Fibroblast of lung (primary cell): ENCODE measurements at regions not wholly inside any gene's neighbourhood (a gene's known extent, or its start where the extent isn't known, plus 50 kb on each side); places are given as distances from the start of the nearest gene placed in this dataset.

ENCODE experiments used
- DNase-seq, 2 donors: peaks; one replicate each; pipeline versions ENCODE4 v3.0.0 to v3.0.0-alpha.2; 2010; ENCODE audit warnings: low read depth in 2 of 2
- H2AFZ ChIP-seq: 2 replicates; pipeline ENCODE4 v1.5.1; 2012; ENCODE audit warnings: low read length, control low read depth, inconsistent platforms
- H3K27ac ChIP-seq: 2 replicates; pipeline ENCODE4 v1.5.1; 2011; ENCODE audit warnings: low read length, control low read depth; ENCODE audit not compliant: insufficient read depth
- H3K27me3 ChIP-seq: 2 replicates; pipeline ENCODE4 v1.5.1; 2011; ENCODE audit warnings: mild to moderate bottlenecking, low read length; ENCODE audit not compliant: control insufficient read depth, insufficient read depth
- H3K36me3 ChIP-seq: 2 replicates; pipeline ENCODE4 v1.5.1; 2011; ENCODE audit warnings: low read length; ENCODE audit not compliant: control insufficient read depth, insufficient read depth
- H3K4me1 ChIP-seq: 2 replicates; pipeline ENCODE4 v1.5.1; 2011; ENCODE audit warnings: low read length; ENCODE audit not compliant: control insufficient read depth, insufficient read depth; ENCODE audit errors: extremely low read depth
- H3K4me2 ChIP-seq: 2 replicates; pipeline ENCODE4 v1.5.1; 2011; ENCODE audit warnings: low read length, control low read depth; ENCODE audit not compliant: insufficient read depth; ENCODE audit errors: extremely low read depth
- H3K4me3 ChIP-seq, 4 experiments: fragments of 200-600 bp in 1 of 4; sonication (generic) in 1 of 4; replicated peaks in 1 of 4; 2 replicates each; pipeline ENCODE4 v1.5.1; 2011 to 2016; ENCODE audit warnings: low read length in 4 of 4, low read depth in 3 of 4, mild to moderate bottlenecking in 3 of 4, control low read depth in 2 of 4, inconsistent platforms in 1 of 4, mixed read lengths in 1 of 4; ENCODE audit not compliant: insufficient read depth in 1 of 4; ENCODE audit errors: control extremely low read depth in 1 of 4
- H3K79me2 ChIP-seq: 2 replicates; pipeline ENCODE4 v1.5.1; 2012; ENCODE audit warnings: mild to moderate bottlenecking, low read length, inconsistent platforms; ENCODE audit not compliant: control insufficient read depth, insufficient read depth
- H3K9ac ChIP-seq: 2 replicates; pipeline ENCODE4 v1.5.1; 2011; ENCODE audit warnings: mild to moderate bottlenecking, low read length, control low read depth; ENCODE audit not compliant: insufficient read depth
- H3K9me3 ChIP-seq: 2 replicates; pipeline ENCODE4 v1.5.1; 2012; ENCODE audit warnings: low read depth, low read length; ENCODE audit not compliant: control insufficient read depth, insufficient read depth
- H4K20me1 ChIP-seq: 2 replicates; pipeline ENCODE4 v1.5.1; 2011; ENCODE audit warnings: low read length; ENCODE audit not compliant: control insufficient read depth, insufficient read depth; ENCODE audit errors: extremely low read depth
- CTCF ChIP-seq, 2 donors: IDR thresholded peaks in 1 of 2; conservative IDR thresholded peaks in 1 of 2; 1 replicate in 1 of 2; 2 replicates in 1 of 2; pipeline ENCODE4 v1.5.1; 2011 to 2012; ENCODE audit warnings: low read length in 2 of 2, control low read depth in 1 of 2, inconsistent platforms in 1 of 2, low read depth in 1 of 2, mild to moderate bottlenecking in 1 of 2
- EZH2 ChIP-seq: IDR thresholded peaks from 2 replicates; pipeline ENCODE4 v1.5.1; 2012; ENCODE audit warnings: low read length, control low read depth, mild to moderate bottlenecking; ENCODE audit errors: missing control alignments

GRCh38 chr5:74064911-74065310 lies 438.9 kb downstream of the ARHGEF28 start:
- Histone ChIP-seq H3K36me3 (no peaks in the 10 kb centered on the region), H3K4me2 (no peak overlapping the region), H3K9ac (no peak overlapping the region), H4K20me1 (no peaks in the 10 kb centered on the region), H3K27me3 (no peaks in the 10 kb centered on the region), H2AFZ (no peak overlapping the region), H3K27ac (no peak overlapping the region), H3K79me2 (no peaks in the 10 kb centered on the region), H3K4me3 (no peak overlapping the region), H3K4me1 (no peaks in the 10 kb centered on the region), H3K9me3 (no peaks in the 10 kb centered on the region)
- TF ChIP-seq CTCF (conservative IDR thresholded peaks at IDR 0.05 in 1 of 2, IDR thresholded peaks at IDR 0.05 in 1 of 2; ENCODE audit: low read depth in 1 of 2, low read length in 2 of 2) = no peak
- TF ChIP-seq EZH2 = no peak
- DNase-seq = peak in 1 of 2 donors; percentile 13

- Histone ChIP-seq H3K9me3 (no peaks in the 10 kb centered on the region), H2AFZ (no peak overlapping the region), H3K27ac (no peak overlapping the region), H3K9ac (no peak overlapping the region), H3K79me2 (no peaks in the 10 kb centered on the region), H3K4me2 (no peak overlapping the region), H3K36me3 (no peaks in the 10 kb centered on the region), H3K27me3 (no peaks in the 10 kb centered on the region), H3K4me1 (no peaks in the 10 kb centered on the region), H4K20me1 (no peaks in the 10 kb centered on the region), H3K4me3 (no peak overlapping the region)
- DNase-seq = peak in 1 of 2 donors; percentile 22
- TF ChIP-seq EZH2 (no peak), CTCF (conservative IDR thresholded peaks at IDR 0.05 in 1 of 2, IDR thresholded peaks at IDR 0.05 in 1 of 2; ENCODE audit: low read depth in 1 of 2, low read length in 2 of 2) (no peak)
Observed at GRCh38 chr5:74064225-74064624, 438.2 kb downstream of the ARHGEF28 start.

- Histone ChIP-seq H3K4me1 (no peaks in the 10 kb centered on the region), H4K20me1 (no peaks in the 10 kb centered on the region), H3K79me2 (no peaks in the 10 kb centered on the region), H3K27me3 (no peaks in the 10 kb centered on the region), H3K9ac (no peak overlapping the region), H3K4me2 (no peak overlapping the region), H2AFZ (no peak overlapping the region), H3K27ac (no peak overlapping the region), H3K36me3 (no peaks in the 10 kb centered on the region), H3K9me3 (no peaks in the 10 kb centered on the region), H3K4me3 (no peak overlapping the region)
- peak; percentile 40 to 98 for DNase-seq
- TF ChIP-seq CTCF (conservative IDR thresholded peaks at IDR 0.05 in 1 of 2, IDR thresholded peaks at IDR 0.05 in 1 of 2; ENCODE audit: low read depth in 1 of 2, low read length in 2 of 2) = no peak
- no peak for TF ChIP-seq EZH2
Observed at GRCh38 chr5:74063821-74064220, 437.8 kb downstream of the ARHGEF28 start.
